ENCODE measurements at regions not wholly inside any gene's neighbourhood (a gene's known extent, or its start where the extent isn't known, plus 50 kb on each side); places are given as distances from the start of the nearest gene placed in this dataset.

DNA sequence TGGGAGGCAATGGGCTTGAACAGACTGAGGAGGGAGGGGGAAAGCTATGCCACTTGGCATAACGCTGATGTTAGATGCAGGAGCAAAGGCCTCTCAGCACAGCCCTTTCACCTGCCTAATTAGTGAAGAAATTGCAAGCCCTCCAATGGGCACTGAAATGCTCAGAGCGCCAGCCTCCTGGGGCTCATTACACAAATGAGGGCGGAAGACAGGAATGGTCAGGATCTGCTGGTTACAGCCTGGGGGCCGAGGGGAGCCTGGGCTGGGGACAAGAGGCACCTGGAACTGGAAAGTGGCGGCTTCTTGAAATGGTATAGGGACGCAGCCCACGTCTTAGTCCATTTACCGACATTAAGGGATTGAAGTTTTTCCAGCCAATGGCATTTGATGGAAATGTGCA lies 50.2 kb upstream of the PLET1 start:
- no peak overlapping the region for H3K27ac Mint-ChIP-seq (ENCODE audit: unreplicated experiment)
- H3K4me1 Mint-ChIP-seq: no peaks in the 10 kb centered on the region
- TF ChIP-seq, protein P1, sequence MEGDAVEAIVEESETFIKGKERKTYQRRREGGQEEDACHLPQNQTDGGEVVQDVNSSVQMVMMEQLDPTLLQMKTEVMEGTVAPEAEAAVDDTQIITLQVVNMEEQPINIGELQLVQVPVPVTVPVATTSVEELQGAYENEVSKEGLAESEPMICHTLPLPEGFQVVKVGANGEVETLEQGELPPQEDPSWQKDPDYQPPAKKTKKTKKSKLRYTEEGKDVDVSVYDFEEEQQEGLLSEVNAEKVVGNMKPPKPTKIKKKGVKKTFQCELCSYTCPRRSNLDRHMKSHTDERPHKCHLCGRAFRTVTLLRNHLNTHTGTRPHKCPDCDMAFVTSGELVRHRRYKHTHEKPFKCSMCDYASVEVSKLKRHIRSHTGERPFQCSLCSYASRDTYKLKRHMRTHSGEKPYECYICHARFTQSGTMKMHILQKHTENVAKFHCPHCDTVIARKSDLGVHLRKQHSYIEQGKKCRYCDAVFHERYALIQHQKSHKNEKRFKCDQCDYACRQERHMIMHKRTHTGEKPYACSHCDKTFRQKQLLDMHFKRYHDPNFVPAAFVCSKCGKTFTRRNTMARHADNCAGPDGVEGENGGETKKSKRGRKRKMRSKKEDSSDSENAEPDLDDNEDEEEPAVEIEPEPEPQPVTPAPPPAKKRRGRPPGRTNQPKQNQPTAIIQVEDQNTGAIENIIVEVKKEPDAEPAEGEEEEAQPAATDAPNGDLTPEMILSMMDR (conservative IDR thresholded peaks at IDR 0.05): no peak
- H3K27me3 Mint-ChIP-seq (ENCODE audit: low read depth): no peaks in the 10 kb centered on the region
- H3K4me3 Mint-ChIP-seq: no peak overlapping the region
- H3K9me3 Mint-ChIP-seq: no peaks in the 10 kb centered on the region
- no peaks in the 10 kb centered on the region for H3K36me3 Mint-ChIP-seq (ENCODE audit: low read depth)
- no peak for DNase-seq (ENCODE audit: low read depth, low spot score)

DNA sequence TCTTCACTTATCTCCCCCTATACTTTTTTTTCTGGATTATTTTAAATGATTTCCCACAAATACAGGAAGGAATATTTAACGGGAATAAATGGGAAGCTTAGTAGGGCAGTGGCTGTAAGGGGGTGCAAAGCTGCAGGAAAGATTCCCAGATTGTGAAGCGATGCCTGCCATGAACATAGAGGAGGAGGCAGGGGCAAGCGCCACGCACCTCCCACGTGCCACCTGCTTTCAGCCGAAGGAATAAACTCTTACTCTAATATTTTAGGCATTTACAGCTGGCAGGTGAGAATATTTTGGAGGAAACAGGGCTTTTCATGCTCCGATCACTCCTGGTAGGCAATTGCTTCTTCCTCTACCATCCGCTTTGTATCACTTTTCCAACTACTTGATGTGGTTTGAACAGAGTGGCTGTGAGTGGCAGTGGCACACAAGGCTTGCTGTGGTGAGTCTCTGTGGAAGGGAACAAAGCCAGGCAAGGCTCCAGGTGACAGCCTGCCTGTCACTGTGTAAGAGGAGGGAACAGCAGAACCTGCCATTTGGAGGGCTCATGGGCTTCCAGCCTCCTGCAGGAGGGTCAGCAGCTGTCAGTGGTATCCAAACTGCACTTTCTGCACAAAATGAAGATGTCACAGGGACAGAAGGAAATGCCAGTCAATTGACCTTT lies 54.5 kb upstream of the PLET1 start:
- DNase-seq (ENCODE audit: low read depth, low spot score): no peak
- no peaks in the 10 kb centered on the region for H3K27me3 Mint-ChIP-seq (ENCODE audit: low read depth)
- TF ChIP-seq, protein P1 (conservative IDR thresholded peaks at IDR 0.05): no peak
- H3K36me3 Mint-ChIP-seq (ENCODE audit: low read depth): no peaks in the 10 kb centered on the region
- no peak overlapping the region for H3K27ac Mint-ChIP-seq (ENCODE audit: unreplicated experiment)
- H3K4me1 Mint-ChIP-seq: no peaks in the 10 kb centered on the region
- no peaks in the 10 kb centered on the region for H3K9me3 Mint-ChIP-seq
- no peak overlapping the region for H3K4me3 Mint-ChIP-seq

DNA sequence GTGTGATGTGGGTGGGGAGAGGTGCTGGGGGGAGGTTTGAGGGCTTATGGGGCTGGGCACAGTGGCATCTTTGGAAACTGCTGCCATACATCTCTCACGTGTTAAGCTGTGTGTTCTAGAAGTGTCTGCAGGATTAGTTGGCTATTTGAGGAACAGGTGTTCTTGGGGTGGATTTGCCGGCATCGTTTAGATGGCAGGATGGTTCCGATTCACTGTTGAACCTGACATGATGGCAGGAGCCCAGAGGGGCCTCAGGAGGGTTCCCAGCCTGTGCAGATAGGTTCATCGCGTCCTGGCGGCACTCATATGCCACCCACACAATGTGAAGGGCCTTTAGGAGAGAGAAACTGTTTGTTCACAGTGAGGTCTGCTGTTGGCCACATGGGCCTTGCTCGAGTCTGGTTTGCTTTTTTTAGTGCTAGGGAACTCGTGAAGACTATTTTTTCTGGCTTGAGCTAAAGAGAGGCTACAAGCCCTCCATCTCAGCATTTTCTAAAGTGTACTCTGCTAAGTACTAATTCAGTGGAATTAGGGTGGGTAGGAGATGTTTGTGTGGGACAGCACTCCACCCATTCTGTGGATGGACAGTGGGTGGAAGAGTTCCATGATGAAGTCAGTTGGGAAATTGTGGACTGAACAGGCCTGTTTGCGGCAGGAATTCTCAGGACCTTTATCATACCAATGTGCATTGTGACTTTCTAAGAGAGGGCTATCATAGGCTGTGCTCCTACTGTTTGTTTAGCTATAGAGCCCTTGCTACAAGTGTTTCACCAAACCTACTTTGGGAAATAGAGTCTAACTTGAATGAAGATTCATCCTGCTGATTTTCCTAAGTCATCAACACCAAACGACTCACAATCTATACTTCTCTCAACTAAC lies 55.4 kb upstream of the PLET1 start:
- DNase-seq (ENCODE audit: low read depth, low spot score): no peak
- Mint-ChIP-seq H3K27me3 (ENCODE audit: low read depth) (peaks cover 3% of the 10 kb centered on the region), H3K36me3 (ENCODE audit: low read depth) (no peaks in the 10 kb centered on the region), H3K9me3 (no peaks in the 10 kb centered on the region), H3K27ac (ENCODE audit: unreplicated experiment) (no peak overlapping the region), H3K4me3 (no peak overlapping the region), H3K4me1 (no peaks in the 10 kb centered on the region)
- TF ChIP-seq, protein P1 (conservative IDR thresholded peaks at IDR 0.05): no peak

DNA sequence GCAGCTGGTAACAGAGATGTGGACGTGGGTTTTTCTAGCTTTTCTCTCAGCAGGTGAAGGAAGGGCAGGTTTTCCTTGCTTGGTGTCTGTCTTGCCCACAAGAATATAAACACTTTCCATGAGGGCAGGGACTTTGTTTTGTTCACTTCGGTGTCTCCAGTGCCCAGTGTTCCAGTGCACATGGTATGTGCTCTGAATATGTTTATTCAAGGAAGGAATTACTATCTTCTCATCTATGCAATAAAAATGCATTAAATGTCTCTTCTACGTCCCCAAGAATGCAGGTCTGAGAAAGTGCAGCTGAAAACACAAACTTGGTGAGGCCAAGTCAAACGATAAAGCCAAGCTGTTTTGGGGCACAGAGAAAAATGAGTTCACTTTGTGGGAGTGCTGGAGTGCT lies 56.3 kb upstream of the PLET1 start:
- Mint-ChIP-seq H3K27ac (ENCODE audit: unreplicated experiment) (no peak overlapping the region), H3K4me1 (no peaks in the 10 kb centered on the region), H3K27me3 (ENCODE audit: low read depth) (peaks cover 3% of the 10 kb centered on the region), H3K36me3 (ENCODE audit: low read depth) (no peaks in the 10 kb centered on the region), H3K9me3 (no peaks in the 10 kb centered on the region), H3K4me3 (no peak overlapping the region)
- TF ChIP-seq, protein P1 (conservative IDR thresholded peaks at IDR 0.05): no peak
- no peak for DNase-seq (ENCODE audit: low read depth, low spot score)

DNA sequence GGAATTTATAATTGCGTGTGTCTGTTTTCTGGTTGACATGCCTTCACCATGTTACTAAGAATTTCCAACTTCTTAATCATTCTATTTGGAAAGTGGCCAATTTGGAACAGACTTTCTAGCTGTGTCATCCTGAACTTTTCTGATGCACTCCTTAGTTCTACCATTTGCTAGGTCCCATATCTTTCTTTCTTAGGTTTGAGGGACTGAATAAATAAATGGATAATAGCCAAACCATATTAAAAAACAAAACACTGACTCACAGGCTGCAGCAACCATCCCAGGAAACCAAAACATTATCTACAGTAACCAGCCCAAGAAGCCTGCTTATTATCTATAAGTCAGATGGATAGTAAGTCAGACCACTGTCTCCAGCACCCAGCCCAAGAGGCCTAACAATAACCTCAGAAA lies 57.5 kb upstream of the PLET1 start:
- Mint-ChIP-seq H3K27ac (ENCODE audit: unreplicated experiment) (no peak overlapping the region), H3K27me3 (ENCODE audit: low read depth) (peaks cover 3% of the 10 kb centered on the region), H3K9me3 (no peaks in the 10 kb centered on the region), H3K36me3 (ENCODE audit: low read depth) (no peaks in the 10 kb centered on the region), H3K4me3 (no peak overlapping the region), H3K4me1 (no peaks in the 10 kb centered on the region)
- TF ChIP-seq, protein P1 (conservative IDR thresholded peaks at IDR 0.05): no peak
- no peak for DNase-seq (ENCODE audit: low read depth, low spot score)

Data from neural crest cell (in vitro differentiated cells).